ENCODE measurements at regions not wholly inside any gene's neighbourhood (a gene's known extent, or its start where the extent isn't known, plus 50 kb on each side); places are given as distances from the start of the nearest gene placed in this dataset.

DNA sequence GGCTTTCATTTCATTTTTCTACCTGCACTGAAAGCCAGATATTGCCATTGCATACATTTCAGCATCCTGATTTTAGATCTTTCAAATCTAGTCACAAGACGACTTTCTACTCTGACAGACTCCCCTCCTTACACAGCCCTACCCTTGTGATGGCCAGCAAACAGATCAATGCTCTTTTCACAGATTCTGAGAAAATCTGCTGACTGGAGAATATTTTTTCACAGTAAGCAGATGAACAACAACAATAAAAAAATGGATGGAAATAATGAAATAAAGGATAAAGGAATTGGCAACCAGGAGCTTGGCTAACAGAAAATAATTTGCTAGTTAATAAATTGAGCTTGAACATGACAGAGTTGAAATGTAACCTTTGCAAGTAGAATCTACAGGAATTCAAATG lies 527.2 kb downstream of the IRS1 start:
- TF ChIP-seq, protein P1, sequence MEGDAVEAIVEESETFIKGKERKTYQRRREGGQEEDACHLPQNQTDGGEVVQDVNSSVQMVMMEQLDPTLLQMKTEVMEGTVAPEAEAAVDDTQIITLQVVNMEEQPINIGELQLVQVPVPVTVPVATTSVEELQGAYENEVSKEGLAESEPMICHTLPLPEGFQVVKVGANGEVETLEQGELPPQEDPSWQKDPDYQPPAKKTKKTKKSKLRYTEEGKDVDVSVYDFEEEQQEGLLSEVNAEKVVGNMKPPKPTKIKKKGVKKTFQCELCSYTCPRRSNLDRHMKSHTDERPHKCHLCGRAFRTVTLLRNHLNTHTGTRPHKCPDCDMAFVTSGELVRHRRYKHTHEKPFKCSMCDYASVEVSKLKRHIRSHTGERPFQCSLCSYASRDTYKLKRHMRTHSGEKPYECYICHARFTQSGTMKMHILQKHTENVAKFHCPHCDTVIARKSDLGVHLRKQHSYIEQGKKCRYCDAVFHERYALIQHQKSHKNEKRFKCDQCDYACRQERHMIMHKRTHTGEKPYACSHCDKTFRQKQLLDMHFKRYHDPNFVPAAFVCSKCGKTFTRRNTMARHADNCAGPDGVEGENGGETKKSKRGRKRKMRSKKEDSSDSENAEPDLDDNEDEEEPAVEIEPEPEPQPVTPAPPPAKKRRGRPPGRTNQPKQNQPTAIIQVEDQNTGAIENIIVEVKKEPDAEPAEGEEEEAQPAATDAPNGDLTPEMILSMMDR (IDR thresholded peaks at IDR 0.05; ENCODE audit: control insufficient read depth, extremely low read depth, insufficient read depth): no peak
- no peak for DNase-seq (ENCODE audit: low read depth)
- no peak overlapping the region for H3K4me3 ChIP-seq (ENCODE audit: low read depth, low read length)

DNA sequence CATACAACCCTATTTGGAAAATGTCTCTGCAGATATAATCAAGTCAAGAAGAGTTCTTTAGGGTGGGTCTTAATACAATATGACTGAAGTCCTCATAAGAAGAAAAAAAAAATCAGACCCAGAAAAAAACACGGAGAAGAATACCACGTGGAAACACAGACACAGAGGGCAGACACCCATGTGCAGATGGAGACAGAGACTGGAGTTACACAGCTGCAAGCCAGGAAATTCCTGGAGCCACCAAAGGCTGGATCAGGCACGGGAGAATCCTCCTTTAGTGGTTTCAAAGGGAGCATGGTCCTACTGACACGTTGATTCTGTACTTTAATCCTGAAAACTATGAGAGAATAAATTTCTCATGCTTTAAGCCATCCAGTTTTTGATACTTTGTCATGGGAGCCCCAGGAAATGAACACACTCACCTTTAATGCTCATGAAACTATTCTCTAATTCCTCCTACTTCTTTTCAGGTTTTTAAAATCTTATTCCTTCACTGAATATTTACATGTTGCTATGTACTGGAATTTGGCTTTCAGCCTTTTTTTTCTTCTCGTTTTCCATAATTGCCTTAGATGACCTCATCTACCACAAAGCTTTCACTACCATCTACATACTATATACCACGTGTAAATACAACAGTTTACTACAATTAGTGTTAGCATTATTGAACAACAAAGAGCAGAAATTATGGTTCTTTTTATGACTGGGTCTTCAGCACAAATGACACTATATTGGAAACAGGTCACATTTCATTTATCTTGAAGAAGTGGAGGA lies 529.1 kb downstream of the IRS1 start:
- DNase-seq (ENCODE audit: low read depth): no peak
- H3K4me3 ChIP-seq (ENCODE audit: low read depth, low read length): no peak overlapping the region
- TF ChIP-seq, protein P1 (IDR thresholded peaks at IDR 0.05; ENCODE audit: control insufficient read depth, extremely low read depth, insufficient read depth): no peak

DNA sequence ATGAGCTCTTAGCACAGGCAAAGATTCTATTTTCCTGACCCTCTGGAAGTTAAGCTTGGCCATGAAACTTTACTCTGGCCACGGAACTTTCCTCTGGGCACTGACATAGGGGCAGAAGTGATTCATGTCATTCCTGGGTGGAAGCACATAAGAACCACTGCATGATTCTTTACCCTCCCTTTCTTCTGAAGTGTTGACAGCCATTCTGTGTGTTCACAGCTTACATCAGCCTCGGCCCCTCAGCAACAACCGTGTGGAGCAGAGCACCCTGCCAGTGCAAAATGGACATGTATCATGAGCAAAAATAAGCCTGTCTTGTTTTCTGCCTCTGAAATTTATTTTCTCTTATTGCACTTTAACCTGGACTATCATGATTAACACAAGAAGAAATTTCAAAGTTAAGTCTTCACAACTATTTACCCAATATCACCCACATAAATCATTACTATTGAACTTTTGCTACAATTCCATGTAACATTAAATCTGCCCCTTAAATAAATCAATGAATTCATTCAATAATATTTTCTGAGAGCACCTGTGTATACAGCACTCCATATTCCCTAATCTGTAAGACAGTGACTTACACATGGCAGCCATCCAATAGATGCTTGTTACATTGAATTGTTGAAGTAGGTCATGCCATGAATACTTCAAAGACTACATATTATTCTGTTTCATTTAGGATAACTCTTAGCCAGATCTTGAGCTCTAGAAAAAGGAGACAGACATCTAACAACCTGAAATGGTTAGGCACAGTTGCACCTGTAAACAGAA lies 531.9 kb downstream of the IRS1 start:
- H3K4me3 ChIP-seq (ENCODE audit: low read depth, low read length): no peak overlapping the region
- DNase-seq (ENCODE audit: low read depth): no peak
- TF ChIP-seq, protein P1 (IDR thresholded peaks at IDR 0.05; ENCODE audit: control insufficient read depth, extremely low read depth, insufficient read depth): no peak

DNA sequence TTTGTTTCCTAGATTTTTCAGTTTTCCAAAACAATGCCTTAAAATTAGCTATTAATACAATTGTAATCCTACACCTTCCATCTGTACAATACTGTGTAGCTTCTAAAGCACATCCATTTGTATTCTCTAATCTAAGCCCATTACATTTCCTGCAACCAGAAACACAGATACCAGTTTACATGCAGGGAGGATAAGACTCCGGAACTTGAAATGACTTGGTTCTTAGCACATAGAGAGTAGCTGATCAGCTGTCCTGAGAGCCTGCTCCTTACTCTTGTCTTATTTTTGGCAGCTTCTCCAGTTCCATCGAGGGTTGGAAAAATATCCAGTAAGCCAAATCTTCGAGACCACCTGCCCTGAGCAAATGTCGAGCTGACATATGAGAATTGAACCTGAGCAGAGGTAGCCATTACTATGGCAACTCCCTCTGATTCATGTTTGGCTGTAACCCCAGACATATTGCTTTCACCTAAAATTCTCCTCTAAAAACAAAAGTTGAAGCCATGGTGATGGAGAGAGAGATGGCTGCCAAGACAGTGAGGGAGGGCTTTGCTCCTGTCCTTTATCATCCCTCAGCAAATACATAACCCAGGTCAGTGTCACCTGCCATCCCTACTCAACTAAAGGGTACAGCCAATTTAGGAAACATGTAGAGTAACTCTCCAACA lies 542.8 kb downstream of the IRS1 start:
- TF ChIP-seq, protein P1 (IDR thresholded peaks at IDR 0.05; ENCODE audit: control insufficient read depth, extremely low read depth, insufficient read depth): no peak

DNA sequence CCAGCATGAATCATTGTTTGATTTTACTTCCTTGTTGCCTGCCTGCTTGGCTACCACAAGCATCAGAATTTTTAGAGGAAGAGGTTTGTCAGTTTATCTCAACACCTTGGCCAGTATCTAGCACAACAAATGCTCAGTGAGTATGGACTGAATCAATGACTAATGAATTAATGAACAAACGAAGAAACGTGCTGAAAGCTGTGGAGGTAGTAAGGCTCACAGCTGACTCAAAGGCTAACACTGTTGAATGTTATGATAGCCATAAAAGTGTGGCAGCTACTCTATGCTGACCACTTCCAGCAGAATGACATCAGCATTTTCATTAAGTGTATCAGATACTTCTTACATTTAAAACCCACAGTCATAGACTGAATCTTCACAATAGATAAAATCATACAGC lies 543.4 kb downstream of the IRS1 start:
- no peak for DNase-seq (ENCODE audit: low read depth)
- H3K4me3 ChIP-seq (ENCODE audit: low read depth, low read length): no peak overlapping the region
- TF ChIP-seq, protein P1 (IDR thresholded peaks at IDR 0.05; ENCODE audit: control insufficient read depth, extremely low read depth, insufficient read depth): no peak

More for the DNA sequence above, 542.8 kb downstream of the IRS1 start:
- DNase-seq (ENCODE audit: low read depth): no peak
- no peak overlapping the region for H3K4me3 ChIP-seq (ENCODE audit: low read depth, low read length)

DNA sequence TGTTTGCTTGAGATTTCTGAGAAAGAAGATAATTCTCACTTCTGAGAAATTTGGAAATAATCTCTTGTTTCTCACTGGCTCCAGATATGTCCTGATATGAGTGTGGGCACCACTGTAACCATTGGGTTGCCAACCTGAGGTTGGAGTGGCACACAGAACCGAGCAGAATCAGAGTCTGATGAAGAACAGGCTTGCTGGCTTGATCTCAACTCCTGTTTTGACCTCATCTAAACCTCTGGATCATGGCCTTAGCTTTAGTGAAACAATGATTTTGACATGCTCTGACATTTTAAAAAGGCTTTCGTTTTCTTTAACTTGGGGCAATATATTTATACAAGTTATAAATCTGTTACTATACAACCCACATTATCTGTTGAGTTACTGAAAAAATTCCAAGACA lies 548.0 kb downstream of the IRS1 start:
- no peak for DNase-seq (ENCODE audit: low read depth)
- TF ChIP-seq, protein P1 (IDR thresholded peaks at IDR 0.05; ENCODE audit: control insufficient read depth, extremely low read depth, insufficient read depth): no peak
- H3K4me3 ChIP-seq (ENCODE audit: low read depth, low read length): no peak overlapping the region

All from LNCaP clone FGC (cell line).